Caco-2 (cell line): ENCODE measurements at regions not wholly inside any gene's neighbourhood (a gene's known extent, or its start where the extent isn't known, plus 50 kb on each side); places are given as distances from the start of the nearest gene placed in this dataset.

Experiments used
- BruUV-seq: library from RNA; stranded (reverse); fragments of 400-500 nt; replicated peaks from 2 replicates; lab custom pipeline; 2021; lab: Mats Ljungman, UMichigan
- CTCF ChIA-PET: fragments of 300-600 bp; sonication (Branson Sonifier 250); formaldehyde crosslinking; loops from one replicate; lab custom pipeline; 2022; ENCODE audit warnings: antibody characterized with exemption; lab: Charles Lee
- POLR2A ChIA-PET: fragments of 300-600 bp; sonication (Branson Sonifier 250); formaldehyde crosslinking; loops from one replicate; lab custom pipeline; 2022; ENCODE audit warnings: antibody characterized with exemption; lab: Charles Lee
- DNase-seq, 2 experiments: peaks; one replicate each; pipeline versions ENCODE4 v3.0.0 to v3.0.0-alpha.2; 2020 to 2022
- H3K27me3 ChIP-seq: replicated peaks from 2 replicates; pipeline ENCODE4 v1.6.0; 2011; ENCODE audit warnings: low read length; ENCODE audit not compliant: control insufficient read depth, insufficient read depth
- H3K36me3 ChIP-seq: 2 replicates; pipeline ENCODE4 v1.5.1; 2011; ENCODE audit warnings: low read length; ENCODE audit not compliant: control insufficient read depth, insufficient read depth
- H3K4me1 ChIP-seq: fragments of 250-450 bp; sonication (Bioruptor Pico); 2 replicates; pipeline ENCODE4 v1.5.1; 2020; ENCODE audit warnings: mild to moderate bottlenecking
- H3K4me3 ChIP-seq: 2 replicates; pipeline ENCODE4 v1.5.1; 2011; ENCODE audit warnings: low read depth, mild to moderate bottlenecking, control low read depth, low read length
- H3K9me3 ChIP-seq: fragments of 250-450 bp; sonication (Bioruptor Pico); 2 replicates; pipeline ENCODE4 v1.5.1; 2020; ENCODE audit warnings: mild to moderate bottlenecking, moderate library complexity
- H3K27ac Mint-ChIP-seq: one replicate; pipeline ENCODE4 v1.8.0; 2022; ENCODE audit warnings: mixed read lengths; ENCODE audit not compliant: unreplicated experiment
- H3K27me3 Mint-ChIP-seq: one replicate; pipeline ENCODE4 v1.8.0; 2022; ENCODE audit warnings: mixed read lengths; ENCODE audit not compliant: insufficient read depth, unreplicated experiment
- H3K36me3 Mint-ChIP-seq: one replicate; pipeline ENCODE4 v1.8.0; 2022; ENCODE audit warnings: mild to moderate bottlenecking, mixed read lengths; ENCODE audit not compliant: insufficient read depth, unreplicated experiment
- H3K4me1 Mint-ChIP-seq: one replicate; pipeline ENCODE4 v1.8.0; 2022; ENCODE audit warnings: low read depth, mixed read lengths; ENCODE audit not compliant: unreplicated experiment
- H3K4me3 Mint-ChIP-seq: one replicate; pipeline ENCODE4 v1.8.0; 2022; ENCODE audit warnings: mild to moderate bottlenecking, moderate library complexity, mixed read lengths; ENCODE audit not compliant: unreplicated experiment
- H3K9me3 Mint-ChIP-seq: one replicate; pipeline ENCODE4 v1.8.0; 2022; ENCODE audit warnings: mixed read lengths; ENCODE audit not compliant: unreplicated experiment
- CTCF ChIP-seq, 2 experiments: fragments of 200-600 bp in 1 of 2; IDR thresholded peaks; 1 replicate in 1 of 2; 2 replicates in 1 of 2; pipeline versions ENCODE4 v1.5.1 to v1.8.0; 2011 to 2022; ENCODE audit warnings: antibody characterized with exemption in 1 of 2, control low read depth in 1 of 2, inconsistent platforms in 1 of 2, low read depth in 1 of 2, low read length in 1 of 2, mild to moderate bottlenecking in 1 of 2, moderate library complexity in 1 of 2; ENCODE audit not compliant: insufficient read depth in 1 of 2, severe bottlenecking in 1 of 2, unreplicated experiment in 1 of 2
- intact Hi-C: fragments of 100-400 bp; cut with micrococcal nuclease; formaldehyde crosslinking; loops from one replicate; pipeline ENCODE4 v1.10.0; 2022; ENCODE audit not compliant: unreplicated experiment

GRCh38 chr9:72445306-72445995 lies 76.0 kb upstream of the TMC1 start:
- Histone ChIP-seq H3K4me1 (peaks cover 7% of the 10 kb centered on the region; the same call in 1 of the 2 replicates), H3K27me3 (no peaks in the 10 kb centered on the region), H3K4me3 (no peak overlapping the region), H3K36me3 (no peaks in the 10 kb centered on the region), H3K9me3 (no peaks in the 10 kb centered on the region)
- no peak overlapping the region for H3K27ac Mint-ChIP-seq
- H3K36me3 Mint-ChIP-seq = no peaks in the 10 kb centered on the region
- no TSS peak for BruUV-seq
- no peak for DNase-seq
- no peaks in the 10 kb centered on the region for H3K27me3 Mint-ChIP-seq
- H3K9me3 Mint-ChIP-seq = peaks cover 9% of the 10 kb centered on the region
- CTCF ChIA-PET = no interaction called here
- POLR2A ChIA-PET = no interaction called here
- H3K4me3 Mint-ChIP-seq = no peak overlapping the region
- TF ChIP-seq CTCF (IDR thresholded peaks at IDR 0.05; ENCODE audit: insufficient read depth in 1 of 2, low read depth in 1 of 2, low read length in 1 of 2, severe bottlenecking in 1 of 2, unreplicated experiment in 1 of 2) = no peak
- intact Hi-C loops = no loop called here
- H3K4me1 Mint-ChIP-seq = peaks cover 7% of the 10 kb centered on the region

DNA sequence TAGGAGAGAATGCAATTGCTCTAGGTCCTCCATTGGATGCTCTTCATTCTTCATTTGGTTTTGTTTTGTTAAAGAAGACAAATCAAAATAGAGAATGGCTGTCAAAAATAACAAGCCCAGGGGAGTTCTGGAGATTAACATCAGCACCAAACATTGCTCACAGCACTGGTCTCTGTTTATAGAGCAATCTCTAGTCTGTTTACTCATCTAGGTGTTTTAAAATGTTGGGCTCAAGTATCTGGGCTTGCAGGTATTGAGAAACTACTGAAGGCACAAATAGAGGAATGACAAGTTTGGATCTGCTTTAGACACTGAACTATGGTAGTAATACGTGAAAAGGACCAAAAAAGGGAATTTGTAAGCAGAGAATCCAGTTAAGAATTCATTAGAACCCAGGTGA lies 77.0 kb upstream of the TMC1 start:
- Histone ChIP-seq H3K4me3 (no peak overlapping the region), H3K9me3 (no peaks in the 10 kb centered on the region), H3K36me3 (no peaks in the 10 kb centered on the region), H3K27me3 (no peaks in the 10 kb centered on the region), H3K4me1 (peaks cover 7% of the 10 kb centered on the region; the same call in 1 of the 2 replicates)
- intact Hi-C loops = no loop called here
- peaks cover 7% of the 10 kb centered on the region for H3K4me1 Mint-ChIP-seq
- H3K27ac Mint-ChIP-seq = no peak overlapping the region
- peaks cover 9% of the 10 kb centered on the region for H3K9me3 Mint-ChIP-seq
- BruUV-seq = no TSS peak
- H3K4me3 Mint-ChIP-seq = no peak overlapping the region
- POLR2A ChIA-PET = no interaction called here
- CTCF ChIA-PET = no interaction called here
- TF ChIP-seq CTCF (IDR thresholded peaks at IDR 0.05; ENCODE audit: insufficient read depth in 1 of 2, low read depth in 1 of 2, low read length in 1 of 2, severe bottlenecking in 1 of 2, unreplicated experiment in 1 of 2) = no peak
- H3K27me3 Mint-ChIP-seq = no peaks in the 10 kb centered on the region
- DNase-seq = no peak
- no peaks in the 10 kb centered on the region for H3K36me3 Mint-ChIP-seq

DNA sequence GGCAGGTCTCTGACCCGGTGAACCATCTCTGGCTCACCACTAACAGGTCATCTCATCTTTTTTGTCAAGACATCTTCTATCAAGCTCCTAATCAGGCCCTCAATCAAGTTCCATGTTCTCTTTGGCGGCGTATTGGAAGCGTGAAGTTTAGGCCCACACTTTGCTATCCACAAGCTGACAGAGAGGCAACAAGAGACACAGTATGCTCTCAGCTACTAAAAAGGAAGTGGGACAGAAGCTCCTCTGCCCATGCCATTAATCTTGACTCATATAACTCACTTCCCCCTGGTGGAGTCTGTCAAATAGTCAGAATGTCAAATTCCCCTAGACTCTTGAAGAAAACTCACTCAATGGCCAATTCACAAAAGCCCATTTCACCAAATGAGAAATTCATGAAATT lies 77.6 kb upstream of the TMC1 start:
- ChIA-PET POLR2A (no interaction called here), CTCF (no interaction called here)
- H3K36me3 ChIP-seq = no peaks in the 10 kb centered on the region
- Mint-ChIP-seq H3K4me3 (no peak overlapping the region), H3K36me3 (no peaks in the 10 kb centered on the region), H3K9me3 (peaks cover 9% of the 10 kb centered on the region), H3K4me1 (peaks cover 7% of the 10 kb centered on the region), H3K27me3 (no peaks in the 10 kb centered on the region), H3K27ac (no peak overlapping the region)
- DNase-seq = no peak
- H3K4me3 ChIP-seq = no peak overlapping the region
- H3K27me3 ChIP-seq = no peaks in the 10 kb centered on the region
- H3K9me3 ChIP-seq = no peaks in the 10 kb centered on the region
- intact Hi-C loops = no loop called here
- peaks cover 7% of the 10 kb centered on the region; the same call in 1 of the 2 replicates for H3K4me1 ChIP-seq
- BruUV-seq = no TSS peak
- TF ChIP-seq CTCF (IDR thresholded peaks at IDR 0.05; ENCODE audit: insufficient read depth in 1 of 2, low read depth in 1 of 2, low read length in 1 of 2, severe bottlenecking in 1 of 2, unreplicated experiment in 1 of 2) = no peak
